CD14-positive monocyte (primary cell): ENCODE measurements at regions not wholly inside any gene's neighbourhood (a gene's known extent, or its start where the extent isn't known, plus 50 kb on each side); places are given as distances from the start of the nearest gene placed in this dataset.

Experiments
- DNase-seq, 3 donors: peaks; one replicate each; pipeline ENCODE4 v3.0.0-alpha.2; 2011 to 2022
- H2AFZ ChIP-seq: 2 replicates; pipeline ENCODE4 v1.6.0; 2012; ENCODE audit warnings: mild to moderate bottlenecking, low read depth, low read length, inconsistent platforms; ENCODE audit not compliant: insufficient read depth, poor library complexity, severe bottlenecking
- H3K27ac ChIP-seq, 2 donors: 1 replicate in 1 of 2; 2 replicates in 1 of 2; pipeline ENCODE4 v1.5.1; 2012 to 2013; ENCODE audit warnings: low read length in 2 of 2, control low read depth in 1 of 2, inconsistent platforms in 1 of 2, low read depth in 1 of 2, mild to moderate bottlenecking in 1 of 2
- H3K27me3 ChIP-seq, 2 donors: one replicate each; pipeline versions ENCODE4 v1.6.0 to v1.6.1; 2011 to 2013; ENCODE audit warnings: low read length in 2 of 2; ENCODE audit not compliant: control insufficient read depth in 2 of 2, insufficient read depth in 2 of 2
- H3K36me3 ChIP-seq, 2 donors: replicated peaks in 1 of 2; 1 replicate in 1 of 2; 2 replicates in 1 of 2; pipeline versions ENCODE4 v1.5.1 to v1.6.1; 2012 to 2013; ENCODE audit warnings: low read length in 2 of 2, control low read depth in 1 of 2, inconsistent platforms in 1 of 2, mild to moderate bottlenecking in 1 of 2; ENCODE audit not compliant: insufficient read depth in 2 of 2, control insufficient read depth in 1 of 2
- H3K4me1 ChIP-seq, 2 donors: 1 replicate in 1 of 2; 2 replicates in 1 of 2; pipeline versions ENCODE4 v1.5.1 to v1.6.1; 2012 to 2013; ENCODE audit warnings: low read length in 2 of 2, control low read depth in 1 of 2, inconsistent platforms in 1 of 2, mild to moderate bottlenecking in 1 of 2, moderate library complexity in 1 of 2; ENCODE audit not compliant: insufficient read depth in 2 of 2, control insufficient read depth in 1 of 2
- H3K4me2 ChIP-seq: replicated peaks from 2 replicates; pipeline ENCODE3; 2012; ENCODE audit warnings: low read length, moderate library complexity, mild to moderate bottlenecking; ENCODE audit not compliant: poor library complexity, severe bottlenecking; ENCODE audit errors: extremely low read depth
- H3K4me3 ChIP-seq, 3 experiments: fragments of 200-600 bp in 1 of 3; sonication (generic) in 1 of 3; replicated peaks in 1 of 3; 1 replicate in 2 of 3; 2 replicates in 1 of 3; pipeline ENCODE4 v1.5.1; 2011 to 2013; ENCODE audit warnings: low read length in 3 of 3, mild to moderate bottlenecking in 3 of 3, control low read depth in 2 of 3, low read depth in 2 of 3, inconsistent platforms in 1 of 3, moderate library complexity in 1 of 3
- H3K79me2 ChIP-seq: 2 replicates; pipeline ENCODE4 v1.6.0; 2012; ENCODE audit warnings: mild to moderate bottlenecking, control low read depth, inconsistent platforms, low read length, moderate library complexity; ENCODE audit not compliant: insufficient read depth
- H3K9ac ChIP-seq: 2 replicates; pipeline ENCODE4 v1.6.0; 2017; ENCODE audit warnings: low read length, mild to moderate bottlenecking; ENCODE audit not compliant: insufficient read depth, poor library complexity, severe bottlenecking
- H3K9me3 ChIP-seq, 2 donors: replicated peaks in 1 of 2; 1 replicate in 1 of 2; 2 replicates in 1 of 2; pipeline versions ENCODE4 v1.5.1 to v1.6.1; 2012 to 2013; ENCODE audit warnings: low read length in 2 of 2, control low read depth in 1 of 2; ENCODE audit not compliant: control insufficient read depth in 1 of 2, insufficient read depth in 1 of 2
- H4K20me1 ChIP-seq: 2 replicates; pipeline ENCODE4 v1.6.0; 2012; ENCODE audit warnings: mild to moderate bottlenecking, low read length, control low read depth, moderate library complexity; ENCODE audit not compliant: insufficient read depth
- H3K27ac Mint-ChIP-seq, 7 donors: one replicate each; pipeline ENCODE4 v1.8.0; 2020; ENCODE audit warnings: mild to moderate bottlenecking in 7 of 7, mixed read lengths in 7 of 7, moderate library complexity in 6 of 7, inconsistent platforms in 2 of 7
- H3K27me3 Mint-ChIP-seq, 3 donors: one replicate each; pipeline ENCODE4 v1.8.0; 2021 to 2022; ENCODE audit warnings: low read depth in 3 of 3, mild to moderate bottlenecking in 3 of 3, mixed read lengths in 3 of 3, moderate library complexity in 3 of 3, inconsistent platforms in 1 of 3
- H3K36me3 Mint-ChIP-seq, 2 donors: one replicate each; pipeline ENCODE4 v1.8.0; 2020; ENCODE audit warnings: mixed read lengths in 2 of 2, inconsistent platforms in 1 of 2, mild to moderate bottlenecking in 1 of 2
- H3K4me1 Mint-ChIP-seq: one replicate; pipeline ENCODE4 v1.8.0; 2020; ENCODE audit warnings: mild to moderate bottlenecking, mixed read lengths
- H3K4me3 Mint-ChIP-seq, 2 donors: one replicate each; pipeline ENCODE4 v1.8.0; 2020; ENCODE audit warnings: mild to moderate bottlenecking in 2 of 2, mixed read lengths in 2 of 2, moderate library complexity in 1 of 2
- H3K9me3 Mint-ChIP-seq, 7 donors: one replicate each; pipeline ENCODE4 v1.8.0; 2020 to 2022; ENCODE audit warnings: mixed read lengths in 7 of 7, mild to moderate bottlenecking in 6 of 7, moderate library complexity in 6 of 7, inconsistent platforms in 2 of 7
- CTCF ChIP-seq: fragments of 200-600 bp; IDR thresholded peaks from one replicate; pipeline ENCODE4 v1.8.0; 2022; ENCODE audit warnings: antibody characterized with exemption, mild to moderate bottlenecking
- WGBS: methylation state at CpG from one replicate; pipeline ENCODE4 v1.1.5; 2013; ENCODE audit warnings: missing lambda C conversion rate; ENCODE audit not compliant: insufficient coverage; 5-methylcytosine and 5-hydroxymethylcytosine counted together
- intact Hi-C, 2 donors: fragments of 100-400 bp; cut with micrococcal nuclease; formaldehyde crosslinking; loops; one replicate each; pipeline versions ENCODE4 v1.15.0 to v1.15.1; 2023

- Histone ChIP-seq H3K27ac (no peak overlapping the region), H3K36me3 (no peaks in the 10 kb centered on the region), H2AFZ (no peak overlapping the region), H3K9me3 (no peaks in the 10 kb centered on the region), H3K4me3 (no peak overlapping the region), H3K4me1 (no peaks in the 10 kb centered on the region), H3K79me2 (no peaks in the 10 kb centered on the region), H3K4me2 (no peak overlapping the region), H3K27me3 (no peaks in the 10 kb centered on the region), H3K9ac (no peak overlapping the region), H4K20me1 (no peaks in the 10 kb centered on the region)
- Mint-ChIP-seq H3K9me3 (no peaks in the 10 kb centered on the region), H3K4me1 (no peaks in the 10 kb centered on the region), H3K27ac (no peak overlapping the region), H3K4me3 (no peak overlapping the region), H3K27me3 (peaks cover 1 to 5% (median 3%) of the 10 kb centered on the region in 3 donors), H3K36me3 (no peaks in the 10 kb centered on the region)
- WGBS: 100% methylated on average over 3 of the region's 4 CpGs
- no peak for DNase-seq
- intact Hi-C loops: no loop called here
- no peak for TF ChIP-seq CTCF
Observed at GRCh38 chr22:26827611-26828010, 170.2 kb downstream of the MIAT start.

GRCh38 chr22:26828311-26828710 is 170.9 kb downstream of the MIAT start:
- intact Hi-C loops: no loop called here
- Mint-ChIP-seq H3K27ac (no peak overlapping the region), H3K9me3 (no peaks in the 10 kb centered on the region), H3K4me3 (no peak overlapping the region), H3K27me3 (peaks cover 1 to 3% (median 2%) of the 10 kb centered on the region in 3 donors), H3K36me3 (no peaks in the 10 kb centered on the region), H3K4me1 (no peaks in the 10 kb centered on the region)
- Histone ChIP-seq H3K79me2 (no peaks in the 10 kb centered on the region), H3K36me3 (no peaks in the 10 kb centered on the region), H3K9ac (no peak overlapping the region), H3K4me2 (no peak overlapping the region), H3K27me3 (no peaks in the 10 kb centered on the region), H2AFZ (no peak overlapping the region), H3K4me3 (no peak overlapping the region), H3K9me3 (no peaks in the 10 kb centered on the region), H3K27ac (no peak overlapping the region), H4K20me1 (no peaks in the 10 kb centered on the region), H3K4me1 (no peaks in the 10 kb centered on the region)
- no peak for TF ChIP-seq CTCF
- no peak for DNase-seq
- WGBS: 100% methylated on average over 1 of the region's 3 CpGs
